ENCODE measurements at regions not wholly inside any gene's neighbourhood (a gene's known extent, or its start where the extent isn't known, plus 50 kb on each side); places are given as distances from the start of the nearest gene placed in this dataset.

GRCh38 chr15:77782691-77783090 is 150.0 kb upstream of the LINGO1 start:
- Histone ChIP-seq H3K4me3 (ENCODE audit: low read depth in 1 of 5, low read length in 5 of 5) (no peak overlapping the region), H3K9ac (ENCODE audit: low read length in 5 of 5) (no peak overlapping the region), H3K9me3 (ENCODE audit: control insufficient read depth in 5 of 5, low read length in 5 of 5) (peaks cover 6 to 22% (median 20%) of the 10 kb centered on the region in 5 donors), H3K27me3 (ENCODE audit: control insufficient read depth in 5 of 5, insufficient read depth in 4 of 5, low read length in 5 of 5) (peaks cover 0 to 32% (median 18%) of the 10 kb centered on the region in 5 donors), H3K27ac (ENCODE audit: low read depth, low read length) (no peak overlapping the region), H3K36me3 (ENCODE audit: control insufficient read depth in 5 of 5, insufficient read depth in 5 of 5, low read length in 5 of 5) (no peaks in the 10 kb centered on the region), H3K4me1 (ENCODE audit: control insufficient read depth in 5 of 5, insufficient read depth in 5 of 5, low read length in 5 of 5) (peaks cover 0 to 11% (median 3%) of the 10 kb centered on the region in 5 donors)

- no peak overlapping the region for H3K9ac ChIP-seq (ENCODE audit: low read length in 5 of 5)
- H3K4me3 ChIP-seq (ENCODE audit: low read depth in 1 of 5, low read length in 5 of 5) = no peak overlapping the region
- peaks cover 0 to 9% (median 3%) of the 10 kb centered on the region in 5 donors for H3K4me1 ChIP-seq (ENCODE audit: control insufficient read depth in 5 of 5, insufficient read depth in 5 of 5, low read length in 5 of 5)
- no peaks in the 10 kb centered on the region for H3K36me3 ChIP-seq (ENCODE audit: control insufficient read depth in 5 of 5, insufficient read depth in 5 of 5, low read length in 5 of 5)
- H3K27ac ChIP-seq (ENCODE audit: low read depth, low read length) = no peak overlapping the region
- peaks cover 6 to 22% (median 20%) of the 10 kb centered on the region in 5 donors for H3K9me3 ChIP-seq (ENCODE audit: control insufficient read depth in 5 of 5, low read length in 5 of 5)
- peaks cover 0 to 27% (median 16%) of the 10 kb centered on the region in 5 donors for H3K27me3 ChIP-seq (ENCODE audit: control insufficient read depth in 5 of 5, insufficient read depth in 4 of 5, low read length in 5 of 5)
Measured at GRCh38 chr15:77781946-77782240, 149.2 kb upstream of the LINGO1 start.

- no peaks in the 10 kb centered on the region for H3K36me3 ChIP-seq (ENCODE audit: control insufficient read depth in 5 of 5, insufficient read depth in 5 of 5, low read length in 5 of 5)
- H3K27me3 ChIP-seq (ENCODE audit: control insufficient read depth in 5 of 5, insufficient read depth in 4 of 5, low read length in 5 of 5) = peaks cover 0 to 21% (median 11%) of the 10 kb centered on the region in 5 donors
- H3K4me1 ChIP-seq (ENCODE audit: control insufficient read depth in 5 of 5, insufficient read depth in 5 of 5, low read length in 5 of 5) = peaks cover 0 to 4% (median 0%) of the 10 kb centered on the region in 5 donors
- no peak overlapping the region for H3K27ac ChIP-seq (ENCODE audit: low read depth, low read length)
- H3K9ac ChIP-seq (ENCODE audit: low read length in 5 of 5) = no peak overlapping the region
- no peak overlapping the region for H3K4me3 ChIP-seq (ENCODE audit: low read depth in 1 of 5, low read length in 5 of 5)
- H3K9me3 ChIP-seq (ENCODE audit: control insufficient read depth in 5 of 5, low read length in 5 of 5) = peaks cover 6 to 22% (median 20%) of the 10 kb centered on the region in 5 donors
Measured at GRCh38 chr15:77781151-77781945, 148.6 kb upstream of the LINGO1 start.

GRCh38 chr15:77778802-77779201 is 146.1 kb upstream of the LINGO1 start:
- Histone ChIP-seq H3K9me3 (ENCODE audit: control insufficient read depth in 5 of 5, low read length in 5 of 5) (peaks cover 6 to 22% (median 20%) of the 10 kb centered on the region in 5 donors), H3K4me3 (ENCODE audit: low read depth in 1 of 5, low read length in 5 of 5) (no peak overlapping the region), H3K27ac (ENCODE audit: low read depth, low read length) (no peak overlapping the region), H3K9ac (ENCODE audit: low read length in 5 of 5) (no peak overlapping the region), H3K27me3 (ENCODE audit: control insufficient read depth in 5 of 5, insufficient read depth in 4 of 5, low read length in 5 of 5) (peaks cover 0 to 10% (median 4%) of the 10 kb centered on the region in 5 donors), H3K36me3 (ENCODE audit: control insufficient read depth in 5 of 5, insufficient read depth in 5 of 5, low read length in 5 of 5) (no peaks in the 10 kb centered on the region), H3K4me1 (ENCODE audit: control insufficient read depth in 5 of 5, insufficient read depth in 5 of 5, low read length in 5 of 5) (no peaks in the 10 kb centered on the region)

GRCh38 chr15:77775837-77776236 is 143.1 kb upstream of the LINGO1 start:
- no peak overlapping the region for H3K4me3 ChIP-seq (ENCODE audit: low read depth in 1 of 5, low read length in 5 of 5)
- no peak overlapping the region for H3K27ac ChIP-seq (ENCODE audit: low read depth, low read length)
- H3K9me3 ChIP-seq (ENCODE audit: control insufficient read depth in 5 of 5, low read length in 5 of 5) = peaks cover 6 to 20% (median 17%) of the 10 kb centered on the region in 5 donors
- H3K36me3 ChIP-seq (ENCODE audit: control insufficient read depth in 5 of 5, insufficient read depth in 5 of 5, low read length in 5 of 5) = no peaks in the 10 kb centered on the region
- no peak overlapping the region for H3K9ac ChIP-seq (ENCODE audit: low read length in 5 of 5)
- H3K4me1 ChIP-seq (ENCODE audit: control insufficient read depth in 5 of 5, insufficient read depth in 5 of 5, low read length in 5 of 5) = no peaks in the 10 kb centered on the region
- peaks cover 0 to 3% (median 0%) of the 10 kb centered on the region in 5 donors for H3K27me3 ChIP-seq (ENCODE audit: control insufficient read depth in 5 of 5, insufficient read depth in 4 of 5, low read length in 5 of 5)

GRCh38 chr15:77775373-77775772 is 142.7 kb upstream of the LINGO1 start:
- H3K4me1 ChIP-seq (ENCODE audit: control insufficient read depth in 5 of 5, insufficient read depth in 5 of 5, low read length in 5 of 5) = no peaks in the 10 kb centered on the region
- H3K27me3 ChIP-seq (ENCODE audit: control insufficient read depth in 5 of 5, insufficient read depth in 4 of 5, low read length in 5 of 5) = peaks cover 0 to 3% (median 0%) of the 10 kb centered on the region in 5 donors
- H3K9ac ChIP-seq (ENCODE audit: low read length in 5 of 5) = no peak overlapping the region
- peaks cover 5 to 15% (median 12%) of the 10 kb centered on the region in 5 donors for H3K9me3 ChIP-seq (ENCODE audit: control insufficient read depth in 5 of 5, low read length in 5 of 5)
- H3K4me3 ChIP-seq (ENCODE audit: low read depth in 1 of 5, low read length in 5 of 5) = no peak overlapping the region
- H3K27ac ChIP-seq (ENCODE audit: low read depth, low read length) = no peak overlapping the region
- no peaks in the 10 kb centered on the region for H3K36me3 ChIP-seq (ENCODE audit: control insufficient read depth in 5 of 5, insufficient read depth in 5 of 5, low read length in 5 of 5)

GRCh38 chr15:77774350-77774749 is 141.6 kb upstream of the LINGO1 start:
- no peak overlapping the region for H3K9ac ChIP-seq (ENCODE audit: low read length in 5 of 5)
- H3K4me3 ChIP-seq (ENCODE audit: low read depth in 1 of 5, low read length in 5 of 5) = no peak overlapping the region
- no peaks in the 10 kb centered on the region for H3K4me1 ChIP-seq (ENCODE audit: control insufficient read depth in 5 of 5, insufficient read depth in 5 of 5, low read length in 5 of 5)
- no peak overlapping the region for H3K27ac ChIP-seq (ENCODE audit: low read depth, low read length)
- H3K9me3 ChIP-seq (ENCODE audit: control insufficient read depth in 5 of 5, low read length in 5 of 5) = peaks cover 0 to 6% (median 3%) of the 10 kb centered on the region in 5 donors
- no peaks in the 10 kb centered on the region for H3K36me3 ChIP-seq (ENCODE audit: control insufficient read depth in 5 of 5, insufficient read depth in 5 of 5, low read length in 5 of 5)
- H3K27me3 ChIP-seq (ENCODE audit: control insufficient read depth in 5 of 5, insufficient read depth in 4 of 5, low read length in 5 of 5) = peaks cover 0 to 7% (median 2%) of the 10 kb centered on the region in 5 donors

GRCh38 chr15:77773903-77774302 is 141.2 kb upstream of the LINGO1 start:
- Histone ChIP-seq H3K36me3 (ENCODE audit: control insufficient read depth in 5 of 5, insufficient read depth in 5 of 5, low read length in 5 of 5) (no peaks in the 10 kb centered on the region), H3K27me3 (ENCODE audit: control insufficient read depth in 5 of 5, insufficient read depth in 4 of 5, low read length in 5 of 5) (peaks cover 0 to 10% (median 2%) of the 10 kb centered on the region in 5 donors), H3K4me1 (ENCODE audit: control insufficient read depth in 5 of 5, insufficient read depth in 5 of 5, low read length in 5 of 5) (no peaks in the 10 kb centered on the region), H3K9ac (ENCODE audit: low read length in 5 of 5) (no peak overlapping the region), H3K9me3 (ENCODE audit: control insufficient read depth in 5 of 5, low read length in 5 of 5) (peaks cover 0 to 6% (median 3%) of the 10 kb centered on the region in 5 donors), H3K4me3 (ENCODE audit: low read depth in 1 of 5, low read length in 5 of 5) (no peak overlapping the region), H3K27ac (ENCODE audit: low read depth, low read length) (no peak overlapping the region)

- Histone ChIP-seq H3K36me3 (ENCODE audit: control insufficient read depth in 5 of 5, insufficient read depth in 5 of 5, low read length in 5 of 5) (no peaks in the 10 kb centered on the region), H3K27ac (ENCODE audit: low read depth, low read length) (no peak overlapping the region), H3K4me1 (ENCODE audit: control insufficient read depth in 5 of 5, insufficient read depth in 5 of 5, low read length in 5 of 5) (no peaks in the 10 kb centered on the region), H3K9ac (ENCODE audit: low read length in 5 of 5) (no peak overlapping the region), H3K27me3 (ENCODE audit: control insufficient read depth in 5 of 5, insufficient read depth in 4 of 5, low read length in 5 of 5) (peaks cover 0 to 14% (median 7%) of the 10 kb centered on the region in 5 donors), H3K9me3 (ENCODE audit: control insufficient read depth in 5 of 5, low read length in 5 of 5) (peaks cover 0 to under 1% (median 0%) of the 10 kb centered on the region in 5 donors), H3K4me3 (ENCODE audit: low read depth in 1 of 5, low read length in 5 of 5) (no peak overlapping the region)
Measured at GRCh38 chr15:77772641-77773402, 140.1 kb upstream of the LINGO1 start.

GRCh38 chr15:77771616-77772015 is 138.9 kb upstream of the LINGO1 start:
- H3K9ac ChIP-seq (ENCODE audit: low read length in 5 of 5) = no peak overlapping the region
- H3K27me3 ChIP-seq (ENCODE audit: control insufficient read depth in 5 of 5, insufficient read depth in 4 of 5, low read length in 5 of 5) = peaks cover 0 to 14% (median 7%) of the 10 kb centered on the region in 5 donors

More at GRCh38 chr15:77771616-77772015, 138.9 kb upstream of the LINGO1 start:
- no peak overlapping the region for H3K27ac ChIP-seq (ENCODE audit: low read depth, low read length)
- no peaks in the 10 kb centered on the region for H3K9me3 ChIP-seq (ENCODE audit: control insufficient read depth in 5 of 5, low read length in 5 of 5)
- no peaks in the 10 kb centered on the region for H3K36me3 ChIP-seq (ENCODE audit: control insufficient read depth in 5 of 5, insufficient read depth in 5 of 5, low read length in 5 of 5)
- no peaks in the 10 kb centered on the region for H3K4me1 ChIP-seq (ENCODE audit: control insufficient read depth in 5 of 5, insufficient read depth in 5 of 5, low read length in 5 of 5)
- H3K4me3 ChIP-seq (ENCODE audit: low read depth in 1 of 5, low read length in 5 of 5) = no peak overlapping the region
